IMR-90 (cell line): ENCODE measurements at regions not wholly inside any gene's neighbourhood (a gene's known extent, or its start where the extent isn't known, plus 50 kb on each side); places are given as distances from the start of the nearest gene placed in this dataset.

ENCODE experiments used
- ATAC-seq: fragments of 200-7000 bp; cut with Tn5 transposase; 2 replicates; pipeline ENCODE4 v1.9.1; 2020; ENCODE audit warnings: low read depth, mild to moderate bottlenecking, moderate library complexity
- BruUV-seq: library from RNA; stranded (reverse); fragments of 400-500 nt; replicated peaks from 2 replicates; lab custom pipeline; 2021; lab: Mats Ljungman, UMichigan
- CTCF ChIA-PET: fragments of 300-600 bp; formaldehyde crosslinking; extraction: SDS; loops from one replicate; lab custom pipeline; 2021; ENCODE audit warnings: antibody characterized with exemption; lab: Yijun Ruan, JAX
- POLR2A ChIA-PET: fragments of 300-600 bp; sonication (Branson Sonifier 250); formaldehyde crosslinking; loops from one replicate; lab custom pipeline; 2022; ENCODE audit warnings: antibody characterized with exemption; ENCODE audit not compliant: unreplicated experiment; lab: Charles Lee
- DNase-seq: peaks from one replicate; pipeline ENCODE4 v3.0.0; 2013
- H2AFZ ChIP-seq: replicated peaks from 2 replicates; pipeline ENCODE3; 2013; ENCODE audit warnings: low read length, mild to moderate bottlenecking; ENCODE audit not compliant: poor library complexity
- H2AK5ac ChIP-seq: 2 replicates; pipeline ENCODE4 v1.6.1; 2013; ENCODE audit warnings: low read depth, low read length, inconsistent platforms
- H2AK9ac ChIP-seq: replicated peaks from 2 replicates; pipeline ENCODE3; 2013; ENCODE audit warnings: mild to moderate bottlenecking, low read depth, low read length, moderate library complexity; ENCODE audit not compliant: poor library complexity
- H2BK120ac ChIP-seq: 2 replicates; pipeline ENCODE4 v1.6.1; 2013; ENCODE audit warnings: low read depth, low read length, inconsistent platforms
- H2BK15ac ChIP-seq: 3 replicates; pipeline ENCODE4 v1.6.1; 2013; ENCODE audit warnings: low read depth, low read length, inconsistent platforms
- H2BK20ac ChIP-seq: 2 replicates; pipeline ENCODE4 v1.6.1; 2013; ENCODE audit warnings: low read depth, mild to moderate bottlenecking, inconsistent platforms, low read length, moderate library complexity
- H2BK5ac ChIP-seq: 2 replicates; pipeline ENCODE4 v1.6.1; 2013; ENCODE audit warnings: mild to moderate bottlenecking, low read depth, low read length, inconsistent platforms; ENCODE audit not compliant: poor library complexity, severe bottlenecking
- H3K14ac ChIP-seq: replicated peaks from 2 replicates; pipeline ENCODE4 v1.6.1; 2013; ENCODE audit warnings: low read depth, low read length, inconsistent platforms
- H3K18ac ChIP-seq: 2 replicates; pipeline ENCODE4 v1.6.1; 2013; ENCODE audit warnings: low read depth, low read length, control low read depth
- H3K23ac ChIP-seq: 2 replicates; pipeline ENCODE4 v1.6.1; 2013; ENCODE audit warnings: low read depth, low read length, inconsistent platforms
- H3K27ac ChIP-seq: 2 replicates; pipeline ENCODE4 v1.5.1; 2013; ENCODE audit warnings: mild to moderate bottlenecking, control low read depth, low read length; ENCODE audit not compliant: insufficient read depth
- H3K27me3 ChIP-seq: 2 replicates; pipeline ENCODE4 v1.6.1; 2013; ENCODE audit warnings: low read length; ENCODE audit not compliant: control insufficient read depth, insufficient read depth
- H3K36me3 ChIP-seq: 2 replicates; pipeline ENCODE4 v1.6.1; 2013; ENCODE audit warnings: low read length, mixed read lengths; ENCODE audit not compliant: control insufficient read depth, insufficient read depth
- H3K4ac ChIP-seq: 2 replicates; pipeline ENCODE4 v1.6.1; 2013; ENCODE audit warnings: low read depth, low read length, inconsistent platforms
- H3K4me1 ChIP-seq: 2 replicates; pipeline ENCODE4 v1.6.1; 2013; ENCODE audit warnings: low read length, mixed read lengths; ENCODE audit not compliant: control insufficient read depth, insufficient read depth
- H3K4me2 ChIP-seq: 2 replicates; pipeline ENCODE4 v1.6.1; 2013; ENCODE audit warnings: low read depth, mild to moderate bottlenecking, control low read depth, low read length, moderate library complexity
- H3K4me3 ChIP-seq: 2 replicates; pipeline ENCODE4 v1.5.1; 2013; ENCODE audit warnings: low read depth, mild to moderate bottlenecking, control low read depth, low read length, moderate library complexity; ENCODE audit not compliant: insufficient read depth
- H3K56ac ChIP-seq: 2 replicates; pipeline ENCODE4 v1.6.1; 2013; ENCODE audit warnings: low read length, inconsistent platforms; ENCODE audit not compliant: insufficient read depth; ENCODE audit errors: extremely low read depth
- H3K79me1 ChIP-seq, 2 experiments: 2 replicates each; pipeline ENCODE4 v1.6.1; 2013; ENCODE audit warnings: low read length in 2 of 2, inconsistent platforms in 1 of 2, low read depth in 1 of 2
- H3K9ac ChIP-seq: 2 replicates; pipeline ENCODE4 v1.6.1; 2013; ENCODE audit warnings: low read depth, low read length, control low read depth
- H3K9me1 ChIP-seq: 2 replicates; pipeline ENCODE4 v1.6.1; 2013; ENCODE audit warnings: low read length, inconsistent platforms; ENCODE audit not compliant: insufficient read depth
- H3K9me3 ChIP-seq: 2 replicates; pipeline ENCODE4 v1.6.1; 2013; ENCODE audit warnings: low read length; ENCODE audit not compliant: control insufficient read depth, insufficient read depth
- H4K20me1 ChIP-seq: 2 replicates; pipeline ENCODE4 v1.6.1; 2013; ENCODE audit warnings: low read length, inconsistent platforms; ENCODE audit not compliant: insufficient read depth
- H4K5ac ChIP-seq: 2 replicates; pipeline ENCODE4 v1.6.1; 2013; ENCODE audit warnings: mild to moderate bottlenecking, low read depth, low read length, control low read depth
- H4K8ac ChIP-seq, 2 experiments: 2 replicates each; pipeline ENCODE4 v1.6.1; 2013; ENCODE audit warnings: low read depth in 2 of 2, low read length in 2 of 2, control low read depth in 1 of 2, inconsistent platforms in 1 of 2
- H4K91ac ChIP-seq: 2 replicates; pipeline ENCODE4 v1.6.1; 2013; ENCODE audit warnings: low read depth, low read length, inconsistent platforms; ENCODE audit not compliant: insufficient read depth
- FOS ChIP-seq: fragments of 150-350 bp; IDR thresholded peaks from 2 replicates; pipeline ENCODE4 v1.6.1; 2016; ENCODE audit warnings: low read depth, low read length
- MAFK ChIP-seq: IDR thresholded peaks from 2 replicates; pipeline ENCODE4 v1.6.1; 2012; ENCODE audit warnings: low read depth, low read length, improper control_type of control experiment
- MAZ ChIP-seq: IDR thresholded peaks from 2 replicates; pipeline ENCODE4 v1.6.1; 2012; ENCODE audit warnings: low read depth, mild to moderate bottlenecking, low read length, improper control_type of control experiment, moderate library complexity, borderline replicate concordance
- MXI1 ChIP-seq: IDR thresholded peaks from 2 replicates; pipeline ENCODE4 v1.6.1; 2012; ENCODE audit warnings: low read depth, mild to moderate bottlenecking, low read length, moderate library complexity, borderline replicate concordance
- POLR2A ChIP-seq: IDR thresholded peaks from 2 replicates; pipeline ENCODE4 v1.6.1; 2012; ENCODE audit warnings: mild to moderate bottlenecking, low read depth, low read length
- SMC3 ChIP-seq: fragments of 150-350 bp; IDR thresholded peaks from 2 replicates; pipeline ENCODE4 v1.6.1; 2016; ENCODE audit warnings: low read depth, mild to moderate bottlenecking, antibody characterized with exemption, low read length, moderate library complexity
- WGBS, 2 experiments: methylation state at CpG; one replicate each; pipeline versions ENCODE4 v1.1.5 to v1.1.7; 2013; ENCODE audit warnings: missing lambda C conversion rate in 2 of 2; ENCODE audit not compliant: insufficient read length in 1 of 2; ENCODE audit errors: extremely low coverage in 2 of 2; 5-methylcytosine and 5-hydroxymethylcytosine counted together
- dilution Hi-C: fragments of 300-500 bp; cut with HindIII; formaldehyde crosslinking; loops from one replicate; pipeline ENCODE4 v1.14.3; 2018; ENCODE audit warnings: low sequenced_read_pairs; ENCODE audit not compliant: unreplicated experiment
- in situ Hi-C: fragments of 300-500 bp; cut with MboI; formaldehyde crosslinking; loops from 3 replicates; pipeline ENCODE4 v1.14.3; 2019; ENCODE audit warnings: low sequenced_read_pairs, inconsistent platforms, mixed read lengths
- intact Hi-C: fragments of 100-400 bp; cut with micrococcal nuclease; formaldehyde crosslinking; loops from 2 replicates; pipeline ENCODE4 v1.10.0; 2022
- TF ChIP-seq, protein P1 (sequence below): fragments of 150-350 bp; IDR thresholded peaks from 2 replicates; pipeline ENCODE4 v1.6.1; 2016; ENCODE audit warnings: low read depth, mild to moderate bottlenecking, low read length, moderate library complexity, borderline replicate concordance

DNA sequence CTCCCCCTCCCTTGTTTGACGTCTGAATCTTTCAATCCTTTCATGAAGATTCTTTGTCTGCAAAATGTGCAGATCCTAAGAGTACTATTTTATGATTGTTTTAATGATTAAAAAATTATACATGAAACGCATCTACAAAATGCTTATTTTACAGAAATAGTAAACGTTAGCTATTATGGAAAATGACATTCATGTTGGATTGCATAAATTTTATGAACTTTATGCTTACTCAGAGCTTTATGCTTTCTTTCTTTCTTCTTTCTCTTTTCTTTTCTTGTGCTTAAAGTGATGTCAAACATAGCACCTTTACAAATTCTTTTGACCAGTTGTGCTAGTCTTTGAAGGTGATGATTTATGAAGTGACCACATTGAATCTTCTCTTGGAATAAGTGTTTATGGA is 805.4 kb downstream of the ADCYAP1 start:
- DNase-seq (no peak), ATAC-seq (no peak)
- no peaks in the 10 kb centered on the region for H3K9me3 ChIP-seq
- no peaks in the 10 kb centered on the region for H3K79me1 ChIP-seq
- H3K56ac ChIP-seq, result no peak overlapping the region
- H2AK9ac ChIP-seq, result no peak overlapping the region
- H3K14ac ChIP-seq, result no peak overlapping the region
- intact Hi-C loops (no loop called here), dilution Hi-C loops (no loop called here), in situ Hi-C loops (no loop called here)
- no peak overlapping the region for H3K27ac ChIP-seq
- no peaks in the 10 kb centered on the region for H3K4me1 ChIP-seq
- no peak overlapping the region for H2BK120ac ChIP-seq
- H3K23ac ChIP-seq, result no peak overlapping the region
- no peak overlapping the region for H4K8ac ChIP-seq
- no peak overlapping the region for H3K4me2 ChIP-seq
- H3K9ac ChIP-seq, result no peak overlapping the region
- ChIA-PET CTCF (no interaction called here), POLR2A (no interaction called here)
- H4K20me1 ChIP-seq, result no peaks in the 10 kb centered on the region
- H3K9me1 ChIP-seq, result no peaks in the 10 kb centered on the region
- H2AK5ac ChIP-seq, result no peak overlapping the region
- WGBS, 2 experiments, result no CpG with 5 or more reads among the region's 3 CpGs
- H3K18ac ChIP-seq, result no peak overlapping the region
- no peak overlapping the region for H3K4me3 ChIP-seq
- H3K4ac ChIP-seq, result no peak overlapping the region
- H2AFZ ChIP-seq, result no peak overlapping the region
- no peak overlapping the region for H2BK5ac ChIP-seq
- TF ChIP-seq FOS (no peak), MXI1 (no peak), POLR2A (no peak), SMC3 (no peak), MAZ (no peak), MAFK (no peak; the same call in 1 of the 2 replicates)
- TF ChIP-seq, protein P1, sequence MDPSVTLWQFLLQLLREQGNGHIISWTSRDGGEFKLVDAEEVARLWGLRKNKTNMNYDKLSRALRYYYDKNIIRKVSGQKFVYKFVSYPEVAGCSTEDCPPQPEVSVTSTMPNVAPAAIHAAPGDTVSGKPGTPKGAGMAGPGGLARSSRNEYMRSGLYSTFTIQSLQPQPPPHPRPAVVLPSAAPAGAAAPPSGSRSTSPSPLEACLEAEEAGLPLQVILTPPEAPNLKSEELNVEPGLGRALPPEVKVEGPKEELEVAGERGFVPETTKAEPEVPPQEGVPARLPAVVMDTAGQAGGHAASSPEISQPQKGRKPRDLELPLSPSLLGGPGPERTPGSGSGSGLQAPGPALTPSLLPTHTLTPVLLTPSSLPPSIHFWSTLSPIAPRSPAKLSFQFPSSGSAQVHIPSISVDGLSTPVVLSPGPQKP, result no peak
- no peak overlapping the region for H4K5ac ChIP-seq
- no peak overlapping the region for H4K91ac ChIP-seq
- no peaks in the 10 kb centered on the region for H3K36me3 ChIP-seq
- no peaks in the 10 kb centered on the region for H3K27me3 ChIP-seq
- no peak overlapping the region for H2BK15ac ChIP-seq
- H2BK20ac ChIP-seq, result no peak overlapping the region
- no TSS peak for BruUV-seq
